ENCODE measurements at regions not wholly inside any gene's neighbourhood (a gene's known extent, or its start where the extent isn't known, plus 50 kb on each side); places are given as distances from the start of the nearest gene placed in this dataset.

DNA sequence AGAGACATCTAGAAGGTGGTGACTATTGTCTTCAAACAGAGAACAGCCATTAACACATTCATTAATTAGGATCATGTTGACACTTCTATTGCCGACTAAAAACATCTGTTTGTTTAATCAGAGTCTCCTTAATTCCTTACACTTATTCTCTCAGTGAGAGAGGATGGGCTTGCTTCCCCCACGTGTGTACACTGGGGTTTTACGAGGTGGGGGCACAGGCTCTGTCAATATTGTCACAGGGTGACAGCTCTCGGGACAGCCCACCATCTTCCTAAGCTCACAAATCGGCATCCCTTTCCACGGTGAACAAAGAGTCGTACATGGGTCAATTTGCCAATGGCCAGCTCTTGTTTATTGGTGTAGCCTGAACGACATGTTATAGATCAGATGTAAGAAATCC is 413.2 kb downstream of the MIAT start:
- no peak overlapping the region for H3K9ac ChIP-seq (ENCODE audit: low read length)
- H3K79me2 ChIP-seq (ENCODE audit: control insufficient read depth, insufficient read depth, low read length): no peaks in the 10 kb centered on the region
- no peak for DNase-seq
- H3K27ac Mint-ChIP-seq: no peak overlapping the region
- H3K4me1 ChIP-seq (ENCODE audit: control insufficient read depth in 2 of 2, insufficient read depth in 2 of 2, low read length in 2 of 2): no peaks in the 10 kb centered on the region
- TF ChIP-seq CTCF (IDR thresholded peaks at IDR 0.05): no peak
- TF ChIP-seq EZH2 (IDR thresholded peaks at IDR 0.05; ENCODE audit: borderline replicate concordance, insufficient read depth, low read depth, low read length, poor library complexity, severe bottlenecking): no peak
- ChIA-PET POLR2A (no interaction called here), CTCF (no interaction called here)
- WGBS (ENCODE audit: insufficient coverage): 59% methylated on average over 7 of the region's 8 CpGs
- no peak overlapping the region for H3K27ac ChIP-seq (ENCODE audit: low read length in 2 of 2)
- peaks cover 0 to 9% (median 0%) of the 10 kb centered on the region in 3 donors for H3K9me3 ChIP-seq (ENCODE audit: control extremely low read depth in 1 of 3, control insufficient read depth in 2 of 3, insufficient read depth in 1 of 3, low read length in 2 of 3)
- H2AFZ ChIP-seq (ENCODE audit: insufficient read depth, low read depth, low read length, poor library complexity, severe bottlenecking): no peak overlapping the region
- no peak overlapping the region for H3K4me3 ChIP-seq (ENCODE audit: control extremely low read depth in 1 of 5, extremely low read depth in 1 of 5, insufficient read depth in 1 of 5, low read depth in 2 of 5, low read length in 4 of 5)
- H3K27me3 Mint-ChIP-seq: peaks cover 47% of the 10 kb centered on the region
- peaks cover 0 to 19% (median 8%) of the 10 kb centered on the region in 4 experiments for H3K27me3 ChIP-seq (replicated peaks in 1 of 4; ENCODE audit: control extremely low read depth in 1 of 4, control insufficient read depth in 3 of 4, insufficient read depth in 4 of 4, low read length in 3 of 4)
- no peak overlapping the region for H3K4me3 Mint-ChIP-seq
- no peak overlapping the region for H3K4me2 ChIP-seq (replicated peaks; ENCODE audit: low read depth, low read length, poor library complexity, severe bottlenecking)
- H3K4me1 Mint-ChIP-seq: no peaks in the 10 kb centered on the region
- no peaks in the 10 kb centered on the region for H3K9me3 Mint-ChIP-seq (ENCODE audit: insufficient read depth)
- no peaks in the 10 kb centered on the region for H3K36me3 ChIP-seq (replicated peaks in 1 of 2; ENCODE audit: control extremely low read depth in 1 of 2, control insufficient read depth in 1 of 2, extremely low read depth in 1 of 2, insufficient read depth in 2 of 2, low read length in 1 of 2)
- intact Hi-C loops (cut with micrococcal nuclease): no loop called here
- ATAC-seq (ENCODE audit: low read depth): no peak
- H4K20me1 ChIP-seq (ENCODE audit: control insufficient read depth, insufficient read depth, low read length, poor library complexity, severe bottlenecking): no peaks in the 10 kb centered on the region

- H3K27ac Mint-ChIP-seq: no peak overlapping the region
- ChIA-PET POLR2A (no interaction called here), CTCF (no interaction called here)
- DNase-seq: no peak
- no peak overlapping the region for H3K27ac ChIP-seq (ENCODE audit: low read length in 2 of 2)
- no peaks in the 10 kb centered on the region for H3K79me2 ChIP-seq (ENCODE audit: control insufficient read depth, insufficient read depth, low read length)
- 83% methylated on average over 11 of the region's 12 CpGs for WGBS (ENCODE audit: insufficient coverage)
- no peak overlapping the region for H3K9ac ChIP-seq (ENCODE audit: low read length)
- H3K27me3 ChIP-seq (replicated peaks in 1 of 4; ENCODE audit: control extremely low read depth in 1 of 4, control insufficient read depth in 3 of 4, insufficient read depth in 4 of 4, low read length in 3 of 4): peaks cover 0 to 32% (median 12%) of the 10 kb centered on the region in 4 experiments
- no peak overlapping the region for H3K4me3 Mint-ChIP-seq
- H3K4me1 Mint-ChIP-seq: peaks cover 5% of the 10 kb centered on the region
- no peak for TF ChIP-seq EZH2 (IDR thresholded peaks at IDR 0.05; ENCODE audit: borderline replicate concordance, insufficient read depth, low read depth, low read length, poor library complexity, severe bottlenecking)
- no peak overlapping the region for H2AFZ ChIP-seq (ENCODE audit: insufficient read depth, low read depth, low read length, poor library complexity, severe bottlenecking)
- ATAC-seq (ENCODE audit: low read depth): no peak
- no peak overlapping the region for H3K4me2 ChIP-seq (replicated peaks; ENCODE audit: low read depth, low read length, poor library complexity, severe bottlenecking)
- H3K36me3 ChIP-seq (replicated peaks in 1 of 2; ENCODE audit: control extremely low read depth in 1 of 2, control insufficient read depth in 1 of 2, extremely low read depth in 1 of 2, insufficient read depth in 2 of 2, low read length in 1 of 2): no peaks in the 10 kb centered on the region
- peaks cover 0 to 3% of the 10 kb centered on the region in 2 donors for H3K4me1 ChIP-seq (ENCODE audit: control insufficient read depth in 2 of 2, insufficient read depth in 2 of 2, low read length in 2 of 2)
- H3K9me3 Mint-ChIP-seq (ENCODE audit: insufficient read depth): no peaks in the 10 kb centered on the region
- intact Hi-C loops (cut with micrococcal nuclease): no loop called here
- H4K20me1 ChIP-seq (ENCODE audit: control insufficient read depth, insufficient read depth, low read length, poor library complexity, severe bottlenecking): no peaks in the 10 kb centered on the region
- peaks cover 48% of the 10 kb centered on the region for H3K27me3 Mint-ChIP-seq
- H3K4me3 ChIP-seq (ENCODE audit: control extremely low read depth in 1 of 5, extremely low read depth in 1 of 5, insufficient read depth in 1 of 5, low read depth in 2 of 5, low read length in 4 of 5): no peak overlapping the region
- peaks cover 0 to 12% (median 0%) of the 10 kb centered on the region in 3 donors for H3K9me3 ChIP-seq (ENCODE audit: control extremely low read depth in 1 of 3, control insufficient read depth in 2 of 3, insufficient read depth in 1 of 3, low read length in 2 of 3)
Observed at GRCh38 chr22:27073601-27074425, 416.4 kb downstream of the MIAT start.
